CD4-positive, alpha-beta memory T cell (primary cell): ENCODE measurements at regions not wholly inside any gene's neighbourhood (a gene's known extent, or its start where the extent isn't known, plus 50 kb on each side); places are given as distances from the start of the nearest gene placed in this dataset.

ENCODE experiments used
- CTCF ChIA-PET: fragments of 350-600 bp; sonication (Branson Sonifier 250); formaldehyde crosslinking; loops from one replicate; lab custom pipeline; 2021; ENCODE audit warnings: inconsistent platforms; ENCODE audit not compliant: partially characterized antibody; lab: Charles Lee
- POLR2A ChIA-PET: fragments of 350-600 bp; sonication (Branson Sonifier 250); formaldehyde crosslinking; loops from one replicate; lab custom pipeline; 2021; ENCODE audit not compliant: partially characterized antibody; lab: Charles Lee
- DNase-seq, 5 donors: peaks; one replicate each; pipeline versions ENCODE4 v3.0.0 to v3.0.0-alpha.2; 2020 to 2022; ENCODE audit warnings: mixed read lengths in 1 of 5
- H3K27ac ChIP-seq: one replicate; pipeline ENCODE4 v1.7.0; 2013; ENCODE audit warnings: low read depth, low read length
- H3K27me3 ChIP-seq: 2 replicates; pipeline ENCODE4 v1.7.0; 2013; ENCODE audit warnings: mild to moderate bottlenecking, low read length, moderate library complexity; ENCODE audit not compliant: insufficient read depth
- H3K36me3 ChIP-seq: 2 replicates; pipeline ENCODE4 v1.7.0; 2013; ENCODE audit warnings: mild to moderate bottlenecking, low read length, moderate library complexity; ENCODE audit not compliant: insufficient read depth
- H3K4me1 ChIP-seq: 2 replicates; pipeline ENCODE4 v1.7.0; 2013; ENCODE audit warnings: mild to moderate bottlenecking, low read length, moderate library complexity; ENCODE audit not compliant: insufficient read depth
- H3K4me3 ChIP-seq, 2 donors: one replicate each; pipeline ENCODE4 v1.7.0; 2013; ENCODE audit warnings: low read length in 2 of 2, mild to moderate bottlenecking in 1 of 2
- H3K9me3 ChIP-seq, 2 donors: one replicate each; pipeline ENCODE4 v1.7.0; 2013; ENCODE audit warnings: low read length in 2 of 2, control low read depth in 1 of 2; ENCODE audit not compliant: control insufficient read depth in 1 of 2
- H3K27ac Mint-ChIP-seq, 7 donors: one replicate each; pipeline ENCODE4 v1.8.0; 2020 to 2021; ENCODE audit warnings: mixed read lengths in 7 of 7, mild to moderate bottlenecking in 6 of 7, inconsistent platforms in 3 of 7, moderate library complexity in 3 of 7
- H3K27me3 Mint-ChIP-seq, 2 donors: one replicate each; pipeline ENCODE4 v1.8.0; 2020 to 2021; ENCODE audit warnings: mixed read lengths in 2 of 2
- H3K36me3 Mint-ChIP-seq, 2 donors: one replicate each; pipeline ENCODE4 v1.8.0; 2020 to 2021; ENCODE audit warnings: mixed read lengths in 2 of 2, inconsistent platforms in 1 of 2, mild to moderate bottlenecking in 1 of 2
- H3K4me1 Mint-ChIP-seq, 4 donors: one replicate each; pipeline ENCODE4 v1.8.0; 2020 to 2021; ENCODE audit warnings: mixed read lengths in 4 of 4, mild to moderate bottlenecking in 1 of 4
- H3K4me3 Mint-ChIP-seq, 8 donors: one replicate each; pipeline ENCODE4 v1.8.0; 2020 to 2021; ENCODE audit warnings: mixed read lengths in 8 of 8, mild to moderate bottlenecking in 7 of 8, moderate library complexity in 6 of 8, inconsistent platforms in 3 of 8
- H3K9me3 Mint-ChIP-seq, 8 donors: one replicate each; pipeline ENCODE4 v1.8.0; 2020 to 2021; ENCODE audit warnings: mixed read lengths in 8 of 8, mild to moderate bottlenecking in 5 of 8, inconsistent platforms in 3 of 8, moderate library complexity in 1 of 8
- intact Hi-C: fragments of 100-400 bp; cut with micrococcal nuclease; formaldehyde crosslinking; loops from one replicate; pipeline ENCODE4 v1.15.1; 2023

- no peaks in the 10 kb centered on the region for H3K4me1 Mint-ChIP-seq
- H3K4me3 Mint-ChIP-seq: peak overlapping the region in 1 of 8 donors; percentile 66
- Histone ChIP-seq H3K27me3 (no peaks in the 10 kb centered on the region), H3K9me3 (no peaks in the 10 kb centered on the region), H3K27ac (no peak overlapping the region), H3K4me1 (no peaks in the 10 kb centered on the region), H3K4me3 (no peak overlapping the region), H3K36me3 (no peaks in the 10 kb centered on the region)
- peaks cover 0 to 1% of the 10 kb centered on the region in 2 donors for H3K27me3 Mint-ChIP-seq
- no peak for DNase-seq
- ChIA-PET CTCF (no interaction called here), POLR2A (no interaction called here)
- H3K9me3 Mint-ChIP-seq: no peaks in the 10 kb centered on the region
- no peak overlapping the region for H3K27ac Mint-ChIP-seq
- no peaks in the 10 kb centered on the region for H3K36me3 Mint-ChIP-seq
- intact Hi-C loops: no loop called here
These were observed 60.5 kb upstream of the ADGRG2 start for GRCh38 chrX:19182785-19183184.

- POLR2A ChIA-PET: no interaction called here
- Histone ChIP-seq H3K4me1 (no peaks in the 10 kb centered on the region), H3K27me3 (no peaks in the 10 kb centered on the region), H3K27ac (no peak overlapping the region), H3K4me3 (no peak overlapping the region), H3K36me3 (no peaks in the 10 kb centered on the region), H3K9me3 (no peaks in the 10 kb centered on the region)
- intact Hi-C loops: no loop called here
- CTCF ChIA-PET: no interaction called here
- Mint-ChIP-seq H3K4me3 (no peak overlapping the region), H3K4me1 (no peaks in the 10 kb centered on the region), H3K36me3 (no peaks in the 10 kb centered on the region), H3K27me3 (peaks cover 0 to 1% of the 10 kb centered on the region in 2 donors), H3K9me3 (no peaks in the 10 kb centered on the region), H3K27ac (no peak overlapping the region)
- no peak for DNase-seq
These were observed 61.7 kb upstream of the ADGRG2 start for GRCh38 chrX:19183761-19184477.

GRCh38 chrX:19188566-19188965, 66.3 kb upstream of the ADGRG2 start:
- Histone ChIP-seq H3K36me3 (no peaks in the 10 kb centered on the region), H3K27ac (no peak overlapping the region), H3K4me1 (no peaks in the 10 kb centered on the region), H3K9me3 (no peaks in the 10 kb centered on the region), H3K4me3 (no peak overlapping the region), H3K27me3 (no peaks in the 10 kb centered on the region)
- intact Hi-C loops: no loop called here
- no peak overlapping the region for H3K4me3 Mint-ChIP-seq
- ChIA-PET CTCF (no interaction called here), POLR2A (no interaction called here)
- no peak overlapping the region for H3K27ac Mint-ChIP-seq
- H3K9me3 Mint-ChIP-seq: peaks cover 0 to 4% (median 0%) of the 10 kb centered on the region in 8 donors
- H3K36me3 Mint-ChIP-seq: no peaks in the 10 kb centered on the region
- no peaks in the 10 kb centered on the region for H3K4me1 Mint-ChIP-seq
- no peaks in the 10 kb centered on the region for H3K27me3 Mint-ChIP-seq
- DNase-seq: no peak

- Histone ChIP-seq H3K36me3 (no peaks in the 10 kb centered on the region), H3K4me3 (no peak overlapping the region), H3K4me1 (no peaks in the 10 kb centered on the region), H3K9me3 (no peaks in the 10 kb centered on the region), H3K27ac (no peak overlapping the region), H3K27me3 (no peaks in the 10 kb centered on the region)
- CTCF ChIA-PET: no interaction called here
- H3K4me1 Mint-ChIP-seq: peaks cover 0 to 2% (median 0%) of the 10 kb centered on the region in 4 donors
- peaks cover 0 to 4% (median 0%) of the 10 kb centered on the region in 8 donors for H3K9me3 Mint-ChIP-seq
- POLR2A ChIA-PET: no interaction called here
- H3K27me3 Mint-ChIP-seq: peaks cover 2 to 3% of the 10 kb centered on the region in 2 donors
- intact Hi-C loops: no loop called here
- no peaks in the 10 kb centered on the region for H3K36me3 Mint-ChIP-seq
- no peak for DNase-seq
- no peak overlapping the region for H3K27ac Mint-ChIP-seq
- no peak overlapping the region for H3K4me3 Mint-ChIP-seq
These were observed 68.6 kb upstream of the ADGRG2 start for GRCh38 chrX:19190902-19191301.

- H3K27me3 ChIP-seq: no peaks in the 10 kb centered on the region
- Mint-ChIP-seq H3K4me1 (peaks cover 0 to 2% (median 0%) of the 10 kb centered on the region in 4 donors), H3K27me3 (peaks cover 2 to 3% of the 10 kb centered on the region in 2 donors), H3K36me3 (no peaks in the 10 kb centered on the region), H3K9me3 (peaks cover 0 to 4% (median 0%) of the 10 kb centered on the region in 8 donors), H3K4me3 (no peak overlapping the region), H3K27ac (no peak overlapping the region)
- no peak overlapping the region for H3K4me3 ChIP-seq
- ChIA-PET POLR2A (no interaction called here), CTCF (no interaction called here)
- no peak overlapping the region for H3K27ac ChIP-seq
- no peaks in the 10 kb centered on the region for H3K4me1 ChIP-seq
- no peaks in the 10 kb centered on the region for H3K9me3 ChIP-seq
- DNase-seq: no peak
- H3K36me3 ChIP-seq: no peaks in the 10 kb centered on the region
- intact Hi-C loops: no loop called here
These were observed 71.3 kb upstream of the ADGRG2 start for GRCh38 chrX:19193565-19193964.

GRCh38 chrX:19194285-19195242, 72.3 kb upstream of the ADGRG2 start:
- intact Hi-C loops: no loop called here
- CTCF ChIA-PET: no interaction called here

GRCh38 chrX:19195243-19195610, 73.0 kb upstream of the ADGRG2 start:
- Histone ChIP-seq H3K9me3 (no peaks in the 10 kb centered on the region), H3K36me3 (no peaks in the 10 kb centered on the region), H3K4me1 (no peaks in the 10 kb centered on the region), H3K27ac (no peak overlapping the region), H3K4me3 (no peak overlapping the region), H3K27me3 (no peaks in the 10 kb centered on the region)
- POLR2A ChIA-PET: no interaction called here
- Mint-ChIP-seq H3K27me3 (peaks cover 2 to 3% of the 10 kb centered on the region in 2 donors), H3K4me1 (peaks cover 0 to 2% (median 0%) of the 10 kb centered on the region in 4 donors), H3K9me3 (peaks cover 0 to 4% (median 0%) of the 10 kb centered on the region in 8 donors), H3K27ac (no peak overlapping the region), H3K4me3 (peak overlapping the region in 1 of 8 donors; percentile 3), H3K36me3 (no peaks in the 10 kb centered on the region)
- DNase-seq: no peak
- CTCF ChIA-PET: no interaction called here
- intact Hi-C loops: no loop called here

More at GRCh38 chrX:19194285-19195242, 72.3 kb upstream of the ADGRG2 start:
- peaks cover 0 to 2% (median 0%) of the 10 kb centered on the region in 4 donors for H3K4me1 Mint-ChIP-seq
- no peaks in the 10 kb centered on the region for H3K4me1 ChIP-seq
- H3K27ac Mint-ChIP-seq: peak overlapping the region in 1 of 7 donors; percentile 78
- peaks cover 2 to 3% of the 10 kb centered on the region in 2 donors for H3K27me3 Mint-ChIP-seq
- H3K36me3 Mint-ChIP-seq: no peaks in the 10 kb centered on the region
- H3K36me3 ChIP-seq: no peaks in the 10 kb centered on the region
- no peak for DNase-seq
- H3K4me3 ChIP-seq: no peak overlapping the region
- no peaks in the 10 kb centered on the region for H3K9me3 ChIP-seq
- no peaks in the 10 kb centered on the region for H3K27me3 ChIP-seq
- H3K9me3 Mint-ChIP-seq: peaks cover 0 to 4% (median 0%) of the 10 kb centered on the region in 8 donors
- POLR2A ChIA-PET: no interaction called here
- H3K27ac ChIP-seq: no peak overlapping the region
- H3K4me3 Mint-ChIP-seq: peak overlapping the region in 4 of 8 donors; percentile 9 to 35 (median 26)
